Caco-2 (cell line): ENCODE measurements at regions not wholly inside any gene's neighbourhood (a gene's known extent, or its start where the extent isn't known, plus 50 kb on each side); places are given as distances from the start of the nearest gene placed in this dataset.

ENCODE experiments used
- BruUV-seq: library from RNA; stranded (reverse); fragments of 400-500 nt; replicated peaks from 2 replicates; lab custom pipeline; 2021; lab: Mats Ljungman, UMichigan
- CTCF ChIA-PET: fragments of 300-600 bp; sonication (Branson Sonifier 250); formaldehyde crosslinking; loops from one replicate; lab custom pipeline; 2022; ENCODE audit warnings: antibody characterized with exemption; lab: Charles Lee
- POLR2A ChIA-PET: fragments of 300-600 bp; sonication (Branson Sonifier 250); formaldehyde crosslinking; loops from one replicate; lab custom pipeline; 2022; ENCODE audit warnings: antibody characterized with exemption; lab: Charles Lee
- DNase-seq, 2 experiments: peaks; one replicate each; pipeline versions ENCODE4 v3.0.0 to v3.0.0-alpha.2; 2020 to 2022
- H3K27me3 ChIP-seq: replicated peaks from 2 replicates; pipeline ENCODE4 v1.6.0; 2011; ENCODE audit warnings: low read length; ENCODE audit not compliant: control insufficient read depth, insufficient read depth
- H3K36me3 ChIP-seq: 2 replicates; pipeline ENCODE4 v1.5.1; 2011; ENCODE audit warnings: low read length; ENCODE audit not compliant: control insufficient read depth, insufficient read depth
- H3K4me1 ChIP-seq: fragments of 250-450 bp; sonication (Bioruptor Pico); 2 replicates; pipeline ENCODE4 v1.5.1; 2020; ENCODE audit warnings: mild to moderate bottlenecking
- H3K4me3 ChIP-seq: 2 replicates; pipeline ENCODE4 v1.5.1; 2011; ENCODE audit warnings: low read depth, mild to moderate bottlenecking, control low read depth, low read length
- H3K9me3 ChIP-seq: fragments of 250-450 bp; sonication (Bioruptor Pico); 2 replicates; pipeline ENCODE4 v1.5.1; 2020; ENCODE audit warnings: mild to moderate bottlenecking, moderate library complexity
- H3K27ac Mint-ChIP-seq: one replicate; pipeline ENCODE4 v1.8.0; 2022; ENCODE audit warnings: mixed read lengths; ENCODE audit not compliant: unreplicated experiment
- H3K27me3 Mint-ChIP-seq: one replicate; pipeline ENCODE4 v1.8.0; 2022; ENCODE audit warnings: mixed read lengths; ENCODE audit not compliant: insufficient read depth, unreplicated experiment
- H3K36me3 Mint-ChIP-seq: one replicate; pipeline ENCODE4 v1.8.0; 2022; ENCODE audit warnings: mild to moderate bottlenecking, mixed read lengths; ENCODE audit not compliant: insufficient read depth, unreplicated experiment
- H3K4me1 Mint-ChIP-seq: one replicate; pipeline ENCODE4 v1.8.0; 2022; ENCODE audit warnings: low read depth, mixed read lengths; ENCODE audit not compliant: unreplicated experiment
- H3K4me3 Mint-ChIP-seq: one replicate; pipeline ENCODE4 v1.8.0; 2022; ENCODE audit warnings: mild to moderate bottlenecking, moderate library complexity, mixed read lengths; ENCODE audit not compliant: unreplicated experiment
- H3K9me3 Mint-ChIP-seq: one replicate; pipeline ENCODE4 v1.8.0; 2022; ENCODE audit warnings: mixed read lengths; ENCODE audit not compliant: unreplicated experiment
- intact Hi-C: fragments of 100-400 bp; cut with micrococcal nuclease; formaldehyde crosslinking; loops from one replicate; pipeline ENCODE4 v1.10.0; 2022; ENCODE audit not compliant: unreplicated experiment
- TF ChIP-seq, protein P1 (sequence below), 2 experiments: fragments of 200-600 bp in 1 of 2; IDR thresholded peaks; 1 replicate in 1 of 2; 2 replicates in 1 of 2; pipeline versions ENCODE4 v1.5.1 to v1.8.0; 2011 to 2022; ENCODE audit warnings: antibody characterized with exemption in 1 of 2, control low read depth in 1 of 2, inconsistent platforms in 1 of 2, low read depth in 1 of 2, low read length in 1 of 2, mild to moderate bottlenecking in 1 of 2, moderate library complexity in 1 of 2; ENCODE audit not compliant: insufficient read depth in 1 of 2, severe bottlenecking in 1 of 2, unreplicated experiment in 1 of 2

DNA sequence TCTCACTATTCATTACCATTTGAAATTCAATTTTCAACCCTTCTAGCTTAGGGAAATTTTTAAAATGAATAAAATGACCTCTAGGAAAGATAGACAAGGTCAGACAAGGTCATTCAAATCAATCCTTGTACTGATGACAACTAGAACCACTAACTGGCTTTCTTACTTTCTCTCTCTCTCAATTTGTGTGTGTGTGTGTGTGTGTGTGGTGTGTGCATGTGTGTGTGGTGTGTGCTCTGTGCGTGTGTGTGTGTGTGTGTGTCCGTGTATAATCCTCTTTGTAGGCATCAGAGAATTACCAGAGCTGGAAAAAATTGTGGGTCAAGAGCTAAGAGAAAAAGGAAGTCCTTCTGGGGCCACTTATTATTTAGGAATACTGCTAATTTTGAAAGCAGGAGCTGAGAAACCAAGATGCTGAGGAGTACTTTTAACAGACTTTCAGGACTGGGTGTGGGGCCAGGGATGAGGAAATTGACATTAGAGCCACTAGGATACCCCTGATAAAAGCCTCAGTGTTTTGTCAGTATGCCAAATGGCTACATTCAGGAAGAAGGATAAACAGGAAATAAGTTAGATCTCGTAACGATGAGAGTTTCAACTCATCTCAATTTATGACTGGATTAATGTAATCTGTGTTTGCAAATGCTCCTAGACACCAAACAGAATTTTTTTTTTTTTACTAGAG, 723.3 kb downstream of the CETN3 start:
- H3K36me3 ChIP-seq: no peaks in the 10 kb centered on the region
- H3K27me3 ChIP-seq: no peaks in the 10 kb centered on the region
- no peak for DNase-seq
- Mint-ChIP-seq H3K27ac (no peak overlapping the region), H3K36me3 (no peaks in the 10 kb centered on the region), H3K27me3 (peaks cover 6% of the 10 kb centered on the region), H3K4me1 (no peaks in the 10 kb centered on the region), H3K4me3 (no peak overlapping the region), H3K9me3 (no peaks in the 10 kb centered on the region)
- no peak overlapping the region for H3K4me3 ChIP-seq
- CTCF ChIA-PET: no interaction called here
- TF ChIP-seq, protein P1, sequence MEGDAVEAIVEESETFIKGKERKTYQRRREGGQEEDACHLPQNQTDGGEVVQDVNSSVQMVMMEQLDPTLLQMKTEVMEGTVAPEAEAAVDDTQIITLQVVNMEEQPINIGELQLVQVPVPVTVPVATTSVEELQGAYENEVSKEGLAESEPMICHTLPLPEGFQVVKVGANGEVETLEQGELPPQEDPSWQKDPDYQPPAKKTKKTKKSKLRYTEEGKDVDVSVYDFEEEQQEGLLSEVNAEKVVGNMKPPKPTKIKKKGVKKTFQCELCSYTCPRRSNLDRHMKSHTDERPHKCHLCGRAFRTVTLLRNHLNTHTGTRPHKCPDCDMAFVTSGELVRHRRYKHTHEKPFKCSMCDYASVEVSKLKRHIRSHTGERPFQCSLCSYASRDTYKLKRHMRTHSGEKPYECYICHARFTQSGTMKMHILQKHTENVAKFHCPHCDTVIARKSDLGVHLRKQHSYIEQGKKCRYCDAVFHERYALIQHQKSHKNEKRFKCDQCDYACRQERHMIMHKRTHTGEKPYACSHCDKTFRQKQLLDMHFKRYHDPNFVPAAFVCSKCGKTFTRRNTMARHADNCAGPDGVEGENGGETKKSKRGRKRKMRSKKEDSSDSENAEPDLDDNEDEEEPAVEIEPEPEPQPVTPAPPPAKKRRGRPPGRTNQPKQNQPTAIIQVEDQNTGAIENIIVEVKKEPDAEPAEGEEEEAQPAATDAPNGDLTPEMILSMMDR (IDR thresholded peaks at IDR 0.05; ENCODE audit: insufficient read depth in 1 of 2, low read depth in 1 of 2, low read length in 1 of 2, severe bottlenecking in 1 of 2, unreplicated experiment in 1 of 2): no peak
- H3K4me1 ChIP-seq: no peaks in the 10 kb centered on the region
- no TSS peak for BruUV-seq
- POLR2A ChIA-PET: no interaction called here
- H3K9me3 ChIP-seq: no peaks in the 10 kb centered on the region
- intact Hi-C loops: no loop called here

DNA sequence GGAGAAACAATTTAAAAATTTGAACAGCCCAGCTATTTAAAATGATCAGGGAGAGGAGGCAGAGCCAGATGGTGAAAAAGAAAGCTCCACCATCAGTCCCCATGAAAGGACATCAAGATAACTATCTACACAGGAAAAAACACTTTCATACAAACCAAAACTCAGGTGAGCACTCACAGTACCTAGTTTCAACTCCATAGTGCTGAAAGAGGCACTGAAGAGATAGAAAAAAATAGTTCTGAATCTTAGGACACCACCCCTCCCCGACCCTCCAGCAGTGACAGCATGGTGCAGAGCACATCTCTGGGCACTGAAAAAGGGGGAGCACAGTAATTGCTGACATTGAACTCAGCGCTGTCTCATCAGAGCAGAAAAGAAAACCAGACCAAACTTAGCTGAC, 732.9 kb downstream of the CETN3 start:
- H3K27me3 ChIP-seq: no peaks in the 10 kb centered on the region
- BruUV-seq: no TSS peak
- TF ChIP-seq, protein P1 (IDR thresholded peaks at IDR 0.05; ENCODE audit: insufficient read depth in 1 of 2, low read depth in 1 of 2, low read length in 1 of 2, severe bottlenecking in 1 of 2, unreplicated experiment in 1 of 2): no peak
- Mint-ChIP-seq H3K4me3 (no peak overlapping the region), H3K9me3 (no peaks in the 10 kb centered on the region), H3K27me3 (peaks cover 3% of the 10 kb centered on the region), H3K4me1 (no peaks in the 10 kb centered on the region), H3K36me3 (no peaks in the 10 kb centered on the region), H3K27ac (no peak overlapping the region)
- no peaks in the 10 kb centered on the region for H3K9me3 ChIP-seq
- intact Hi-C loops: no loop called here
- DNase-seq: no peak
- H3K36me3 ChIP-seq: no peaks in the 10 kb centered on the region
- H3K4me3 ChIP-seq: no peak overlapping the region
- CTCF ChIA-PET: no interaction called here
- POLR2A ChIA-PET: no interaction called here
- H3K4me1 ChIP-seq: no peaks in the 10 kb centered on the region

DNA sequence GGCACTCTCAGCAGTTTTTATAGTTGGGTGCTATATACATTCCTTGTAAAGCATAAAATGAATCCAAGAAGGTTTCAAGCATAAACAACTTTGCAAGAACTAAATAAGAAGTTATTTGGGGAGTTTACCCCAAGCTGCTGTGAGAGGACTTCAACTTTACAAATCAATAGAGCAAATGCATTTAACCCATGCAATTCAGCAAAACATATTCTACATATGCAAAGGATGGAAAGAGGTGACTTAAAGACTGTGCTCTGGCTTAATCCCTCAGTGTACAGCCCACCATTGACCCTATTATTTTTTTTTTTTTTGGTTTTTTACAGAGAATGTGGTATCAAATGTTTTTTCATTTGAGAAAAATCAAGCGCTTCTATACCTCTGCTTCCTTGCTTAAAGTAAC, 736.5 kb downstream of the CETN3 start:
- BruUV-seq: no TSS peak
- no peak overlapping the region for H3K4me3 ChIP-seq
- TF ChIP-seq, protein P1 (IDR thresholded peaks at IDR 0.05; ENCODE audit: insufficient read depth in 1 of 2, low read depth in 1 of 2, low read length in 1 of 2, severe bottlenecking in 1 of 2, unreplicated experiment in 1 of 2): no peak
- no peak overlapping the region for H3K27ac Mint-ChIP-seq
- H3K27me3 Mint-ChIP-seq: peaks cover 5% of the 10 kb centered on the region
- DNase-seq: no peak
- intact Hi-C loops: no loop called here
- no peaks in the 10 kb centered on the region for H3K4me1 ChIP-seq
- CTCF ChIA-PET: no interaction called here
- no peaks in the 10 kb centered on the region for H3K9me3 Mint-ChIP-seq
- no peaks in the 10 kb centered on the region for H3K36me3 ChIP-seq
- H3K9me3 ChIP-seq: no peaks in the 10 kb centered on the region
- POLR2A ChIA-PET: no interaction called here
- no peaks in the 10 kb centered on the region for H3K27me3 ChIP-seq
- H3K4me3 Mint-ChIP-seq: no peak overlapping the region
- no peaks in the 10 kb centered on the region for H3K4me1 Mint-ChIP-seq
- no peaks in the 10 kb centered on the region for H3K36me3 Mint-ChIP-seq
